HG02852 (cell line): ENCODE measurements at regions not wholly inside any gene's neighbourhood (a gene's known extent, or its start where the extent isn't known, plus 50 kb on each side); places are given as distances from the start of the nearest gene placed in this dataset.

ENCODE experiments used
- ATAC-seq: cut with Tn5 transposase; IDR thresholded peaks from one replicate; pipeline ENCODE4 v1.9.1; 2021; ENCODE audit warnings: mild to moderate bottlenecking, moderate library complexity; ENCODE audit not compliant: unreplicated experiment

- no peak for ATAC-seq
Observed at GRCh38 chr5:164007064-164007463, 501.6 kb downstream of the MAT2B start.

DNA sequence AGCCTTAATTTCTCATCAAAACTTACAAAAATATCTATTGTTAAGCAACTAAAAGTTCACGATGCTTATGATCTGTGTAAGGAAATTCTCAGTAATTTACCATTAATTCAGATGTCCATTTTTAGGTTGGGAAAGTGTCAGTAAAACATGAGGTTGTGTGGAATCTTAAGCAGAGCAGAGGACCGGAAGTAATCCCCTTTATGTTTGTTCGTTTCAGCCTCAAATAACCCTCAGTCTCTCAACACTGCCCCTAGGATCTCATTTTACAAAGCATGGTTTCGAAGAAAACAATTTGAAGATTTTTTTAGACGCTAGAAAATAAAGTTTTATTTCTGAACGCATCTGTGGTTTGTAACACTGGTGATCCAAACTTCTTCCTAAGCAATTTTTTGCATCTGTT lies 504.2 kb downstream of the MAT2B start:
- ATAC-seq: no peak

GRCh38 chr5:164010900-164011299 lies 505.5 kb downstream of the MAT2B start:
- ATAC-seq: no peak

DNA sequence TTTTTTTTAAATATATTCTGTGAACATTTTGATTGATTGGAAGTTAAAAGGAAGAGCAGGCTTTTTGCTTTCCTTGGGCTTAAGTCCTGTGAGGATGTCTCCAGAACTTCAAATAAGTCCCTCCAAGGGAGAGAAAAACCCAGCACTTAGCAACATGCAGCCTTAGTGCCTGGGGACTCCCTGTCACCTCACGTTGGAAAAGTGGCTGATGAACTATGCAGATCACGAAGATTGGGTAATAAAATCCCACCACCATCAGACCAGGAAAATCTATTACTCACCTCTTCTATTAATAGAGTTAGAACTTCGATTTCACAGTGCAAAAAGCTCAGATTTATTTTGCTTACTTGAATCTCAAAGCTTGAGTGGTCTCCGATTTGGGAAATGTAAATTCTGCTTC lies 507.0 kb downstream of the MAT2B start:
- no peak for ATAC-seq

DNA sequence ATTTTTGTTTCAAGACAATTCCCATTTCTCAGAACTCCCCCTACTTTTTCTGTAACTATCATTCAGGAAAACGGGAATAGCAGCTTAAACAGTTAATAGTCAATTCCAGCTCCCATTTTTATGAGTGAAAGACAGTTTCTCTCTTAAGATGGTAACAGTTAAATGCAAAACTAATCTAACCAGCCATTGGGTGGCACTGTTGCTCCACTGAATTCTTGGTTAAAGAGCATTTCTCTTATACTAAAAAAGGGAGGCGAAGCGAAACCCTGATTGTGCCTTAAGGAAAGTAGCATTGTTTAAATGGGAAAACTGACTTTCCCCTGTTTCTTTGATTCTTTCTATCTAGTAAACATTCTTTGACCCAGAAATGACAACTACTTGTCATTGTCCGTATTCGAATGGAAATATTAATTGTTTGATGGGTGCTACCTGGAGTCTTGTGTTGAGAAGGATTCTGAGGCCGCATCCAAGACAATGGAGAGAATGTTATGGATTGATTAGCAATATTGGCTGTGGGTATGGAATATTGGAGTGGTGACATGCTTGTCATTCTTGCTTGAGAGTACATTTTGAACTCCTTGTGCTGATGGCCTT lies 507.8 kb downstream of the MAT2B start:
- ATAC-seq: peak; percentile 90

GRCh38 chr5:164020116-164020515 lies 514.7 kb downstream of the MAT2B start:
- ATAC-seq: no peak

DNA sequence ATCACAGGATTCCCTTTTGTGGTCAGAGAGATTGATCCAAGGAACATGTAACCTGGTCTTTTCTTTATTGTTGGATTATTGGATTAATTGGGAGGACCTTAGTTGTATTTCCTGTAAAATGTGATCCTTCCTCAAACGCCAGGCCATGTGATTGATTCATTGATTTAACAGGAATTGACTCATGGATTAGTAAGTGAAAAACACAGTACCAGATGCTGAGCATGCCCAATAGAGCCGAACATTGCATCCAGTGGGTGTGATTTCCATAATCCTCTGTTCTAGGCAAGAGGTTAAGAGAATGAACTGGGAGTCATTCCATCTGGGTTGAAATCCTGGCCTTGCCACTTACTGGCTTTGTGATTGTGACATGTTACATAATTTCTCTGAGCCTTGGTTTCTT lies 522.3 kb downstream of the MAT2B start:
- ATAC-seq: no peak

GRCh38 chr5:164038128-164038783 lies 532.8 kb downstream of the MAT2B start:
- no peak for ATAC-seq

DNA sequence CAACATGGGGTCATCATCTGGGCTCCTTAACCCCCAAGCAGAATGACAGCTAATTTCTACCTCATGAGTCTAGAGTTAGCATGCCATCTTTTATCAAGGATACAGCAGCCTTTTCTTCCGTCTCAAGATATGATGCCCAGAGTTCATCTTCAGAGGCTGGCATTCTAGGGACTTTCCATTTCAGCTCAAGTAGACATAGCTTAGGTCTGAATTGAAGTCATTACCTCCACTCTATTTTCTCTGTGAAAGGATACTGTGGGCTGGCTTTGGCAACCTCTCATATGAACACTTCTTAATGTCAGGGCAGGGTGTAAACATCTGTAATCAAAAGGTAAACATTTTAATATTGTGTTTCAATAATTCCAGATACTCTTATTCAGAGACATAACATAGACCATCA lies 535.7 kb downstream of the MAT2B start:
- ATAC-seq: no peak

DNA sequence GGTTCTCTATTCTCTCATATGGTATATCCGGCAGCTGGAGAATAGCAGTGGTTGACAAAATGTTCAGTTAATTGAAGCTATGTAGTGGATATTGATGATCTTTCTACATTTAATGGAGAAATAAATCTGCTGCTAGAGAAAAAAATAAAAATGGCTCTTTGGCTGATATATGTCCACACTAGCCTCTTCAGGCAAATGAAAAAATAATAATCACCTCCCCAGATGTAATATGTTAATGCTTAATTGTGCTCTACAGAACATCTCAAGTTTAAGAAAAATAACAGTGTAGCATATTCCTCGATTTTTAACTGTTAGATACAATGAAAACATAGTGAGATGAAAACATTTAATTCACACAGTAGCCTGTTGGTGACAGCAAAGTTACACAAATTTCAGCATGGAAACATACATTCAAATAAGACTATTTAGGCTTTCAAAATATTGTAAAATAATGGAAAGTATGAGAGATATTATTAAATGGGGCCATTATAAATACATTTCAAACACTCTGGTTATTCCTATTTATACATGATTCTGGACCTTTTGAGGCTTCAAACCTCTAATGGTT lies 543.0 kb downstream of the MAT2B start:
- no peak for ATAC-seq

- ATAC-seq: no peak
Observed at GRCh38 chr5:164051745-164052144, 546.3 kb downstream of the MAT2B start.

DNA sequence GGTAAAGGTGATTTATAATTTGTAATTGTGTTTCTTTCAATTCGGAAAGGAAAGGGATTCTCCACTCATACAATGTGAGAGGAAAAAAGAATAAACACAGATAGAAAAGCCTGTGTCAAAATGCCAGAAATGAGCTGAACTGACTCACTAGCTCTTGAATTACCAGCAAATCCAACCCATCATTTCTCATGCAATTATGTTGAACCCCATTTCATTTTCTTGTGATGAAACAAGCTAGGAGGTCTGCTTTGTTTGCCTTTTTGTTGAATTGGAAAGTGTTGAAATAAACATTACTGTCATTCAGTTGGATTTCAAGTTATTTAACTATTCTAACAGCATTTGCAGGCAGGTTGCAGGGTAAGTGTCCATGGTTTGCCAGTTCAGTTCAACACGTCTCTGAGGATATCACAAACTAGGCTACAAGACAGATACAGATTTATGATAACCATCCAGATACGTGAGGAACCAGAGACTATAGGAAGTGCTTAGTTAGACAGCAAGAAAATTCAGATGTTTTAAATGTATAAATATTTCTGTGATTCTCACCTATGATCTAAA lies 547.2 kb downstream of the MAT2B start:
- ATAC-seq: no peak

- no peak for ATAC-seq
Observed at GRCh38 chr5:164053123-164053522, 547.7 kb downstream of the MAT2B start.

DNA sequence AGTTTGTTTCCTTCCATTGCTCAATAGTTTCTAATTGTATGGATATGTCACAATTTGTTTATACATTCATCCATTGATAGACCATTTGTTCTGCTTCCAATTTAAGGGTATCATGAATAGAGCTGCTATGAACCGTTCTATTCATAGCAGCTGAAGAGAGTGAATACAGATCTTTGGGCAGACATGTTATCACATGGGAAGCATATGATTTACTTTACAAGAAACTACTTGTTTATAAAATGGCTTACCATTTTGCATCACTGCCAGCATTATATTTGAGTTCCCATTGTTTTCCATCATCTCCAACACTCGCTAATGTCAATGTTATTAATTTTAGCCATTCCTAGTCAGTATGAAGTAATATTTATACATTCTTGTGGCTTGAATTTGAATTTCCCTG lies 549.0 kb downstream of the MAT2B start:
- ATAC-seq: no peak

DNA sequence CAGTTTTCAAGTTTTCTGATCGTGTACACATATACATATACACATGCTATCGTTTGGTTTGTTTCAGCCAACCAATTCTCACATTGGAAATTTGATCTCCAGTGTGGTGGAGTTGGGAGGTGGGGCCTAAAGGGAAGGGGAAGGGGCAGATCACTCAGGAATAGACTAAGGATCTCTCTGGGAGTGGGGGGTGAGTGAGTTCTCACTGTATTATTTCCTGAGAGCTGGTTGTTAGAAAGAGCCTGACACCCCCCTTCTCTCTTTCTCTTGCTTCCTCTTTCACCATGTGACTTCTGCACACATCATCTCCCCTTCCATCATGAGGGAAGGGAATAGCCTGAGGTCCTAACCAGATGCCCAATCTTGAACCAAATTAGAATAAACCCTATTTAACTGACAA lies 551.7 kb downstream of the MAT2B start:
- no peak for ATAC-seq

GRCh38 chr5:164058621-164059020 lies 553.2 kb downstream of the MAT2B start:
- no peak for ATAC-seq

GRCh38 chr5:164059471-164059870 lies 554.1 kb downstream of the MAT2B start:
- no peak for ATAC-seq

- no peak for ATAC-seq
Observed at GRCh38 chr5:164060786-164061355, 555.5 kb downstream of the MAT2B start.

DNA sequence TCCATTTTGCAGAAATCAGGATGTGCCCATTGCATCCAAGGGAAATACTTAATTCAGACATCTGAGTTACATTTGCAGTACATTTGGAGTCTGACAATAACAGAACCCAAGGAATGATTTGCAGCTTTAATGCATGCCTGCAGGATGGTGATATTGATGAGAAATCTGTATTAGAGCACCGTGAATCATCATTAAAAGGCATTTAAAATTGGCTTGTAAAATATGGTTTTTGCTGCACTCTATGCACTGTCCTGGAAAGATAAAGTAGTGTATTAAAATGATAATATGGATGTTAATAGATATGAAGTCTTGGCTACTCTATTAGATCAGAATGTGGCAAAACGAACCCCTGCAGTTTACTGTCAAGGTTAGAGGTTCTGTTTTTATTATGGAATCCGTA lies 556.9 kb downstream of the MAT2B start:
- ATAC-seq: no peak

DNA sequence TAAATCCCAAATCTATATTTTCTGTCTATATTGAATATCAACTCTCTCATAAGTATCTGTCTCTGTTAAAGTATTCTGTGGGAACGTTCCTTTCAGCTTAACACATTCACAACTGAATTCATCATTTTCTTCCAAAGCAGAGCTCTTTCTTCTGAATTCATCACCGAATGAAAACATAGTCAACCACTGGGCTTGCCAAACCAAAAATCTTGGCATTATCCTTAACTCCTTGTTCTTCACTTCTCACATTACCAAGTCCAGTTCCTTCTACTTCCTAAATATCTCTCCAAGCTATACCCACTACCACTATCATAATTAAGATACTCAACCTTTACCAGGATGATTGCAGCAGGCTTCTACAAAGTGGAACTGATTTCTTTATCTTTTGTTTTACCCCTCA lies 559.8 kb downstream of the MAT2B start:
- ATAC-seq: no peak

DNA sequence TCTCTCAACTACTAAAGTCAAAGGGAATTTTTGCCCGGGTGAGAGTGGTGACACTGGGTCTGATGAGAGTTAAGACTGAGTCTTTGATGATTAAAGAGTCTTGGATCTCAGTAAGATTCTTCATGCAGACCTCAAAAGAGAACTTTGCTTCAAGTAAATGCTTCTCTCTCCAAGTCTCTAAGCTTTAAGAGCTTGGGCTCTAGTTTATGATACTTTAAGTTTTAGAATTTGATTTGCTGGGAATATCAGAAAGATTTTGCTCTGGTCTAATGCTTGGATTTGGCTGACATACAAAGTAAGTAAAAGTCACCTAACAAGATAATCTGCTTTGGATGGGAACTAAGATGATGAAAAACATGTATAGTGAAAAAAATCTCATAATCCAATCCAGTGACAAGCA lies 566.3 kb downstream of the MAT2B start:
- no peak for ATAC-seq

DNA sequence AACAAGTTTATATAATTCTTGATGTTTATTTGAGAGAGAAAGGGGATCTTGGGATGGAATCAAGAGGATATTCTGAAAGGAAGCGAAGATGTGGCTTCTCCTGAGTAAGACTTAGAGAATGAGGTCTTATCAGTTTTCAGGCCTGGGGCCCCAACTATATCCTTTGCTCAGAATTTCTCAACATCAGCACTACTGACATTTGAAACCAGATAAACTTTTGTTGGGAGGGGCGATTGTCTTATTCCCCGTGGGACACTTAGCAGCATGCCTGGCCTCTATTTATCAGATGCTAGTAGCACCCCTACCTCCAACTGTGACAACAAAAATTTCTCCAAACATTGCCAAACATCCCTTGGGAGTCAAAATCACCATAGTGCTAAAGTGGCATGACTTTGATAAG lies 567.7 kb downstream of the MAT2B start:
- no peak for ATAC-seq
